ENCODE measurements at regions not wholly inside any gene's neighbourhood (a gene's known extent, or its start where the extent isn't known, plus 50 kb on each side); places are given as distances from the start of the nearest gene placed in this dataset.
A peak's percentile ranks its signal among the peaks of the same experiment; 100 is the strongest.
"Not testable (repeated sequence)": the region's sequence is repeated elsewhere in the genome, so short reads cannot be mapped to it uniquely, and the experiment has no call there.

DNA sequence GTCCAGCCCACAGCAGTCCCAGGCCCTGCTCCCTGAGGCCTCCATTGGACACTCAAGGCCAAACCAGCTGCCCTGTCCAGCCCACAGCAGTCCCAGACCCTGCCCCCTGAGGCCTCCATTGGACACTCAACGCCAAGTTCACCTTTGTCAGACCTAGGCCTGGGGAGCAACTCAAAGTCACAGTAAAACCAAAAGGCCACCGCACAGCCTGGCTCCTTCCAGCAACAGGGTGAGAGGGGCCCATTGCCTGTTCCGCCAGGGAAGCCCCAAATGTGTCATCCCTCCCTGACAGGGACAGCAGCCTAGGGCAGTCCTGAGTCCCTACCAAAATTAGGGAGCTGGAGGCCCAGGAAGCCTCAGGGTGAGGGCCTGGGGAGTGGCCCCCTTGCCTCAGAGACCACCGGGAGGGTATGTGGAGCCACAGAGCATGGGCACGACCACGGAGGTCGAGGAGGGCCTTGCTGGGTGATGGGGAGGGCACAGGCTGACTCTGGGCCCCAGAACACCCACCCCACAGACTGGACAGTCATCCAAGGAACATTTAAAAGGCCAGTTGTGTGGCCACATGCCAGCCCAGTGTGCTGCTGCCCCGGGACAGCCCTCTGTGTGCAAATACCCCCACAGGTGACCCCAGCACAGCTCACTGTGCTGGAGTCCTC, 66.5 kb upstream of the PPP2R2D start:
- TF ChIP-seq, protein P1, sequence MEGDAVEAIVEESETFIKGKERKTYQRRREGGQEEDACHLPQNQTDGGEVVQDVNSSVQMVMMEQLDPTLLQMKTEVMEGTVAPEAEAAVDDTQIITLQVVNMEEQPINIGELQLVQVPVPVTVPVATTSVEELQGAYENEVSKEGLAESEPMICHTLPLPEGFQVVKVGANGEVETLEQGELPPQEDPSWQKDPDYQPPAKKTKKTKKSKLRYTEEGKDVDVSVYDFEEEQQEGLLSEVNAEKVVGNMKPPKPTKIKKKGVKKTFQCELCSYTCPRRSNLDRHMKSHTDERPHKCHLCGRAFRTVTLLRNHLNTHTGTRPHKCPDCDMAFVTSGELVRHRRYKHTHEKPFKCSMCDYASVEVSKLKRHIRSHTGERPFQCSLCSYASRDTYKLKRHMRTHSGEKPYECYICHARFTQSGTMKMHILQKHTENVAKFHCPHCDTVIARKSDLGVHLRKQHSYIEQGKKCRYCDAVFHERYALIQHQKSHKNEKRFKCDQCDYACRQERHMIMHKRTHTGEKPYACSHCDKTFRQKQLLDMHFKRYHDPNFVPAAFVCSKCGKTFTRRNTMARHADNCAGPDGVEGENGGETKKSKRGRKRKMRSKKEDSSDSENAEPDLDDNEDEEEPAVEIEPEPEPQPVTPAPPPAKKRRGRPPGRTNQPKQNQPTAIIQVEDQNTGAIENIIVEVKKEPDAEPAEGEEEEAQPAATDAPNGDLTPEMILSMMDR (conservative IDR thresholded peaks at IDR 0.05) = no peak
- no peak overlapping the region for H3K27ac ChIP-seq

DNA sequence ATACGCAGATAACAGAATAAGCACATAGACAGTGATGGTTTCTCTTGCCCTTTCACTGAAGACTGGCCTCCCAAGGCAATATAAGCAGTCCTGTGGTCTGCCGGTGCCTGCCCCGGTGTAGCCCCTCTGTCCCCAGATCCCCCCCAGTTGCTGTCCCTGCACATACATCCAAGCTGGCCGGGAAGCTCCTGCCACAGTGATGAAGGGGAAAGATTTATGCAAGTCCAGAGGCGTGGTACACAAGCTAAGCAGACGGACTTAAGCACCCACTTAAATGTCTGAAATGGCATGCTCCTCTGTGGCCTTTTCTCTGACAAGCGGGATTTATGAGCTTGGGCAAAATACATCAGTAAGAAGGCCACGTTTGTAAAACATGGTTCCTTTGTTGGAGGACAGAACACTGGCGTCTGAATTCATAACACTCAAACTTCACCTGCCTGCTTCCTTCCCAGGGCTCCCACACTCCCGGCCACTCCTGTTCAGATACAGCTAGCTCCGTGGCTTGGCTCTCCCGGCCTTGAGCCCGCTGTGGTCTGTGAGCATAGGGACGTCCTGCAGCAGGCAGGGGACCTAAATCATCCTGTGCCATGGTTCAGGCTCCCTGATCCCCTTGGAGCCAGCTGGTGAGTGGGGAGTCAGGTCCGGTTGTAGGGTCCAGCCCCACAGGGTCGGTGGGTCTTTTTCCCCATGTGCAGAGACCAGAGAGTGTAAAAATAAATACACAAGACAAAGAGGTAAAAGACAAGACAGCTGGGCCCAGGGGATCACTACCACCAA, 61.7 kb upstream of the PPP2R2D start:
- TF ChIP-seq, protein P1 (conservative IDR thresholded peaks at IDR 0.05) = no peak
- H3K27ac ChIP-seq = no peak overlapping the region

DNA sequence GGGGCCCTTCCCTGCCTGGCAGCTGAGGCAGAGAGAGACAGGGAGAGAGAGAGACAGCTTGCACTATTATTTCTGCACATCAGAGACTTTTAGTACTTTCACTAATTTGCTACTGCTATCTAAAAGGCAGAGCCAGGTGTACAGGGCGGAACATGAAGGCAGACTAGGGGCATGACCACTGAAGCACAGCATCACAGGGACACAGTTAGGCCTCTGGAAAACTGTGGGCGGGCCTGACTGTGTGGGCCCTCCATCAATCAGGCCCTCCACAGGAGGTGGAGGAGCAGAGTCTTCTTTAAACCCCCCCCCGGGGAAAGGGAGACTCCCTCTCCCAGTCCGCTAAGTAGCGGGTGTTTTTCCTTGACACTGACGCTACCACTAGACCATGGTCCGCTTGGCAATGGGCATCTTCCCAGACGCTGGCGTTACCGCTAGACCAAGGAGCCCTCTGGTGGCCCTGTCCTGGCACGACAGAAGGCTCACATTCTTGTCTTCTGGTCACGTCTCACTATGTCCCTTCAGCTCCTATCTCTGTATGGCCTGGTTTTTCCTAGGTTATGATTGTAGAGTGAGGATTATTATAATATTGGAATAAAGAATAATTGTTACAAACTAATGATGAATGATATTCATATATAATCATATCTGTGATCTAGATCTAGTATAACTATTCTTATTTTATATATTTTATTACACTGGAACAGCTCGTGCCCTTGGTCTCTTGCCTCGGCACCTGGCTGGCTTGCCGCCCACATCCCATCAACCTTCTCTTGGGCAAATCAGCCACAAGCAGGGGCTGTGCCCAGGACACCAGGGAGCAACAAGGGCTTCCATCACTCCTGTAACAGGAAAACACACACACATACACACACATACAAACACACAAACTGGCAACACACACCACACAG, 60.7 kb upstream of the PPP2R2D start:
- TF ChIP-seq, protein P1 (conservative IDR thresholded peaks at IDR 0.05) = peak; percentile 75
- not testable (repeated sequence) for H3K27ac ChIP-seq

DNA sequence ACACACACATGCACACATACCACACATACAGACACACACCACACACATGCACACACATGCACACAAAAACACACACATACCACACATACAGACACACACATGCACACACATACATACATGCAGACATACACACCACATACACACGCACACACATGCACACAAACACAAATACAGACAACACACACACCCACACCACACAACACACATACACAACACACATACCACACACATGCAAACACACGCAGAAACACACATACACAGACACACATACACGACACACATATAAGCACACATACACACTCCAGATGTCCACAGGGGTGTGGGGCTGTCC, 60.1 kb upstream of the PPP2R2D start:
- TF ChIP-seq, protein P1 (conservative IDR thresholded peaks at IDR 0.05) = no peak
- no peak overlapping the region for H3K27ac ChIP-seq

DNA sequence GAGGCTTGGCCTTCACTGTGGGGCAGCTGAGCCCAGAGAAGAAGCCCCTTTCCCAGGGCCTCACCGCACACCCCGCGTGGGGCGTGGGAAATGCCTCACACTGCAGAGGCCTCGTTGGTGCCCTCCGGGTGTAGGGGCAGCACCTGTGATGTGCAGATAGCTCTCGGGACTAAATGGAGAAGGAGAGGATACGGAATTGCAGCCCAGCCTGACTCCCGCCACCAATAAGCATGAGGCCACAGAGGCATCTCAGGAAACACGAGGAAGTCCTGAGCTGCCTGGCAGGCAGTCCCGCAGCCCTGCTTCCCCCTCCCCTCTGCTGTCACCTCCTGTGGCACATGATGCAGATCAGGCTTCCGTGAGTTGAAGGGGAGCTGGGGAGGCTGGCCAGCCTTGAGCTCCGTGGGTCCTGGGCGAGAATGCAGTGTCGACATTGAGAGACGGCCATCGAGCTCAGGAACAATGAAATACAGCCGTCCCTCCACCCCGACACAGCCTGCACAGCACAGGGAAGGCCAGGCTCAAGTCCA, 59.6 kb upstream of the PPP2R2D start:
- TF ChIP-seq, protein P1 (conservative IDR thresholded peaks at IDR 0.05) = no peak

DNA sequence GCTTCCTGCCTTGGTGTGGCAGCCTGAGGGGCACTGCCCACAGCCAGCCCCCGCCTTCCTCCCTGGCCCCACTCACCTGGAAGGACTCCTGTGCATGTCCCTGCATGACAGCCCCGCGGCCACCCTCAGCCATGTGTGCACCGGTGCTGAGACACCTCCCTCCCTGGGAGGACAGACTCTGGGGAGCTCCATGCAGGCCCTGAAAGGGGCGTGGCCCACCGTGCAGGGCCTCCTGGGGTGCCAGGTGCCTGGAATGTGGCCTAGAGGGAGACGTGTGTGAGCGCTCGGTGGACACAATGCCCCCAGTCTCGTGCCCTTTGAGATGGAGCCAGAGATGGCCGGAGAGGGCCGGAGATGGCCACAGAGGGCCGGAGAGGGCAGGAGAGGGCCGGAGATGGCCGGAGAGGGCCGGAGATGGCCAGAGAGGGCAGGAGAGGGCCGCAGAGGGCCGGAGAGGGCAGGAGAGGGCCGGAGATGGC, 59.1 kb upstream of the PPP2R2D start:
- H3K27ac ChIP-seq = no peak overlapping the region
- TF ChIP-seq, protein P1 (conservative IDR thresholded peaks at IDR 0.05) = no peak

More for the DNA sequence above, 59.6 kb upstream of the PPP2R2D start:
- H3K27ac ChIP-seq = no peak overlapping the region

Measured in VCaP (cell line).